T-helper 1 cell (primary cell): ENCODE measurements at regions not wholly inside any gene's neighbourhood (a gene's known extent, or its start where the extent isn't known, plus 50 kb on each side); places are given as distances from the start of the nearest gene placed in this dataset.
A peak's percentile ranks its signal among the peaks of the same experiment; 100 is the strongest.
"Not testable (repeated sequence)": the region's sequence is repeated elsewhere in the genome, so short reads cannot be mapped to it uniquely, and the experiment has no call there.

Experiments used
- DNase-seq, 5 donors: peaks; one replicate each; pipeline ENCODE4 v3.0.0-alpha.2; 2012 to 2020

GRCh38 chr5:154652746-154653417 lies 102.3 kb upstream of the LARP1 start:
- no peak for DNase-seq

GRCh38 chr5:154651795-154652194 lies 103.4 kb upstream of the LARP1 start:
- DNase-seq, result not testable (repeated sequence)

- no peak for DNase-seq
Measured at GRCh38 chr5:154648706-154649105, 106.5 kb upstream of the LARP1 start.

GRCh38 chr5:154648229-154648628 lies 106.9 kb upstream of the LARP1 start:
- no peak for DNase-seq

GRCh38 chr5:154647761-154648145 lies 107.4 kb upstream of the LARP1 start:
- no peak for DNase-seq

GRCh38 chr5:154647114-154647760 lies 107.9 kb upstream of the LARP1 start:
- DNase-seq, result peak in 1 of 5 donors; percentile 0

GRCh38 chr5:154646745-154647113 lies 108.4 kb upstream of the LARP1 start:
- no peak for DNase-seq

- DNase-seq, result no peak
Measured at GRCh38 chr5:154644745-154645411, 110.3 kb upstream of the LARP1 start.

- no peak for DNase-seq
Measured at GRCh38 chr5:154642499-154643245, 112.5 kb upstream of the LARP1 start.

- not testable (repeated sequence) for DNase-seq
Measured at GRCh38 chr5:154640213-154640831, 114.9 kb upstream of the LARP1 start.

- not testable (repeated sequence) for DNase-seq
Measured at GRCh38 chr5:154636786-154637185, 118.4 kb upstream of the LARP1 start.

- not testable (repeated sequence) for DNase-seq
Measured at GRCh38 chr5:154636271-154636670, 118.9 kb upstream of the LARP1 start.

- DNase-seq, result not testable (repeated sequence)
Measured at GRCh38 chr5:154633744-154634143, 121.4 kb upstream of the LARP1 start.

- DNase-seq, result no peak
Measured at GRCh38 chr5:154631141-154631540, 124.0 kb upstream of the LARP1 start.

GRCh38 chr5:154630410-154630809 lies 124.8 kb upstream of the LARP1 start:
- DNase-seq, result no peak

- DNase-seq, result no peak
Measured at GRCh38 chr5:154628685-154629084, 126.5 kb upstream of the LARP1 start.

- DNase-seq, result no peak
Measured at GRCh38 chr5:154627698-154628678, 127.2 kb upstream of the LARP1 start.

- DNase-seq, result no peak
Measured at GRCh38 chr5:154626876-154627557, 128.2 kb upstream of the LARP1 start.

GRCh38 chr5:154625031-154625430 lies 130.1 kb upstream of the LARP1 start:
- DNase-seq, result no peak

GRCh38 chr5:154624341-154624740 lies 130.8 kb upstream of the LARP1 start:
- no peak for DNase-seq

GRCh38 chr5:154620411-154620810 lies 134.8 kb upstream of the LARP1 start:
- DNase-seq, result no peak
